Omental fat pad (tissue), 3 donors: ENCODE measurements at regions not wholly inside any gene's neighbourhood (a gene's known extent, or its start where the extent isn't known, plus 50 kb on each side); places are given as distances from the start of the nearest gene placed in this dataset.
A peak's percentile ranks its signal among the peaks of the same experiment; 100 is the strongest.
"Not testable (repeated sequence)": the region's sequence is repeated elsewhere in the genome, so short reads cannot be mapped to it uniquely, and the experiment has no call there.

Experiments used
- ATAC-seq: fragments of 150-250 bp; one replicate; pipeline ENCODE4 v1.9.1; 2016; ENCODE audit warnings: mild to moderate bottlenecking, moderate library complexity; ENCODE audit not compliant: low FRiP score
- DNase-seq: peaks from one replicate; pipeline ENCODE4 v3.0.0-alpha.2; 2019; ENCODE audit warnings: low spot score
- CTCF ChIP-seq, 3 donors: fragments of 450-650 bp; IDR thresholded peaks; one replicate each; pipeline ENCODE4 v1.5.1; 2016 to 2017; ENCODE audit warnings: antibody characterized with exemption in 3 of 3, mild to moderate bottlenecking in 3 of 3, moderate library complexity in 2 of 3

GRCh38 chr3:194261581-194262063, 89.5 kb downstream of the CPN2 start:
- no peak for TF ChIP-seq CTCF (IDR thresholded peaks at IDR 0.05)
- no peak for DNase-seq
- ATAC-seq: no peak

- no peak for TF ChIP-seq CTCF (IDR thresholded peaks at IDR 0.05)
- DNase-seq (no peak), ATAC-seq (no peak)
Measured at GRCh38 chr3:194262176-194262924, 88.8 kb downstream of the CPN2 start.

- TF ChIP-seq CTCF (IDR thresholded peaks at IDR 0.05): no peak
- ATAC-seq: no peak
- no peak for DNase-seq
Measured at GRCh38 chr3:194262925-194263305, 88.2 kb downstream of the CPN2 start.

- not testable (repeated sequence) for ATAC-seq, DNase-seq
Measured at GRCh38 chr3:194264631-194265504, 86.3 kb downstream of the CPN2 start.

- ATAC-seq (peak; percentile 66), DNase-seq (no peak)
Measured at GRCh38 chr3:194265505-194265892, 85.6 kb downstream of the CPN2 start.

GRCh38 chr3:194265996-194266964, 84.8 kb downstream of the CPN2 start:
- no peak for TF ChIP-seq CTCF (IDR thresholded peaks at IDR 0.05)
- no peak for ATAC-seq
- DNase-seq: no peak

More at GRCh38 chr3:194265505-194265892, 85.6 kb downstream of the CPN2 start:
- no peak for TF ChIP-seq CTCF (IDR thresholded peaks at IDR 0.05)
